HG03103 (cell line): ENCODE measurements at regions not wholly inside any gene's neighbourhood (a gene's known extent, or its start where the extent isn't known, plus 50 kb on each side); places are given as distances from the start of the nearest gene placed in this dataset.
"Not testable (repeated sequence)": the region's sequence is repeated elsewhere in the genome, so short reads cannot be mapped to it uniquely, and the experiment has no call there.

Experiments
- ATAC-seq: cut with Tn5 transposase; IDR thresholded peaks from one replicate; pipeline ENCODE4 v1.9.1; 2021; ENCODE audit warnings: low read depth; ENCODE audit not compliant: unreplicated experiment

GRCh38 chr3:163745204-163745603 is 1333.1 kb downstream of the SI start:
- ATAC-seq: no peak

- no peak for ATAC-seq
Measured at GRCh38 chr3:163735394-163735793, 1342.9 kb downstream of the SI start.

DNA sequence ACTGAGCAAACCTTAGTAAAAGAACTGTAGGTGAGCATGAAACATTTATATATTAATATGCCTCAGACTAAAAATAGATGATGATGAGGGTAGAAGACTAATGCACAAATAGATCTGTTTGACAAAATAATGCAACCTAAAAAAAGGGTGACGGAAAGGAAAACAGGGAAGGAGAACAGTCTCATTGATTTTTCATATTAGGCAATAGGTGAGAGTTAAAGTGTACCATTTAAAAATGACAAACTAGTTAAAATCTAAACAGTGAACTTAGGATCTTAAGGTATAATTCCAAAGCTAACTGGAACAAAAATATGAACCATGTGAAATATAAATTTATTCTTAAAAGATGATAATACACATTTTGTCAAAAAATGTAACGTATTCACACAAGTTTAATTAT is 1347.6 kb downstream of the SI start:
- no peak for ATAC-seq

DNA sequence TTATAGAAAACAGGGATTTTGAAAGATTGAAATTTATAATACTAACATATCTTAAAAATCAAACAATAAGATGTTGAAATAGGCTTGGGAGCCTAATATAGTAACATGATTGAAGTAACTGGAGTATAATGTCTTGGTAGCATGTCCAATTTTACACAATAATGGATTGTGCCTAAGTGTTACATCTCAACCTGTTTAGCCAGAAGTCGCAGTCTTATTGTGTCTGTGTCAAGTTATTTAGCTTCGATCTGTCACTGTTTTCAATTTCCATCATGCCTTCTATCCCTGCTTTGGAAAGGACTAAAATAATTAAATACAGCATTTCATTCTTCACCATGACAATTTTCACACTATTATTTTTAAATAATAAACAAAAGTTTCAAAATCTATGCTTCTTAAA is 1352.2 kb downstream of the SI start:
- ATAC-seq: no peak

- ATAC-seq: no peak
Measured at GRCh38 chr3:163722405-163722804, 1355.9 kb downstream of the SI start.

- ATAC-seq: no peak
Measured at GRCh38 chr3:163721596-163721995, 1356.7 kb downstream of the SI start.

DNA sequence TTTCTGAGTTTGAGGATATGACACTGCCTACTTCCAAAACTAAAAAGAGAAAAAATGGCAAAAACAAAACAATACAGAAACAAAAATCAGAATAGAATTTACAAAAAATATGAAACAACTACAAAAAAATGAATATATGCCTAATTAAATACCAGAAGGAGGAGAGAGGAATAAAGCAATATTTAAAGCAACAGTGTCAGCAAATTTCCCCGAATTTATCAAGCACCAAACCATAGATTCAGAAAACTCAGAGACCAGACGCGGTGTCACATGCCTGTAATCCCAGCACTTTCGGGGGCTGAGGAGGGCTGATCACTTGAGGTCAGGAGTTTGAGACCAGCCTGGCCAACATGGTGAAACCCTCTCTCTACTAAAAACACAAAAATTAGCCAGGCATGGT is 1360.9 kb downstream of the SI start:
- no peak for ATAC-seq

DNA sequence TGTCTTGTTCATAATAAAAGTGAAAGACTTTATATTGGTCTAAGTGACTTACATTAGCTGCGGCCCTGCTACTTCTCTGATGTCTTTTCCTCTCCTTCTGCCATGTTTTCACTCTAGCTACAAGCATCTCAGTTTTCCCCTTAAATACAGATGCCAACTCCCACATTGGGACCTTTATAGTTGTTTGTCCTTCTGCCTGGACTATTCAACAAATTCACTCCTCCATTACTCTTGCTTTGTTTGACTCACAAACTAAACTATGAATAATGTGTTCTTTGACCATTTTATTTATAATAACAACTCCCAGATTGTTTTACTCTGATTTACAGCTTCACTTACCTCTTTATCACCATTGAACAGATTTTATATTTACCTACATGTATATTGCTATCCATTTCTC is 1369.9 kb downstream of the SI start:
- ATAC-seq: no peak

GRCh38 chr3:163707659-163708058 is 1370.6 kb downstream of the SI start:
- ATAC-seq: no peak

GRCh38 chr3:163698221-163698620 is 1380.1 kb downstream of the SI start:
- ATAC-seq: not testable (repeated sequence)

DNA sequence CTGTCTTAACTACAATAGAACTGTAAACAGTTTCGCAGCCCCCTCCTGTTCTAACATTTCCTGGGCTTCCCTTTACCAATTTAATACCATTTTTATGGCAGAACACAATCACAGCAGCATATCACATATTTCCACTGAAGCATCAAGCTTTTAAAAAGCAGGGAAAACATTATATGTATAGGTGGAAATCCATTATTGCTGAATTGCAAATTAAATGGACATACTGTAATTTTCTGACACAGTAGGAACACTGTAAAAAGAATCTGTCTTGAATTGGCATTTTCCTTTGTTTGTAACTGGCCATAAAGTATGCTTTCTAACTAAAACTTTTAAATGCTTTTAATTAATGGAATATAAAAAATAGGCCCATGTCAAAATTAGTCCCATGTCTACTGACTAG is 1385.8 kb downstream of the SI start:
- no peak for ATAC-seq

GRCh38 chr3:163684651-163685050 is 1393.6 kb downstream of the SI start:
- ATAC-seq: no peak

GRCh38 chr3:163672954-163673353 is 1405.3 kb downstream of the SI start:
- no peak for ATAC-seq

DNA sequence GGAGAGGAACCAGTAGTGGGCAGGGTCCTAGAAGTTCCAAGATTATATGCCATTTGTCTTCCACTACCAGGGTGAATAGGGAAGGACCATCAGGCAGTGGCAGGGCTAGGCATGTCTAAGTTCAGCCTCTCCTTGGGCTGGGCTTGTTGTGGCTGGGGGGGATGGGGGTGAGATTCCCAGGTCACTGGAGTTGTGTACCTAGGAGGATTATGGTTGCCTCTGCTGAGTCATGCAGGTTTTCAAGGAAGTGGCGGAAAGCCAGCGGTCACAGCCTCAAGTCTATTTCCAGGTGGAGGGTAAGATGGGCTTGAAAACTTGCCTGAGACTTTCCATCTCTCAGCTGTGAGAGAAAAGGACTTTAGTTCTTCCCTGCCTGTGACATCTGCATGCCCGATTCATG is 1407.1 kb downstream of the SI start:
- no peak for ATAC-seq

DNA sequence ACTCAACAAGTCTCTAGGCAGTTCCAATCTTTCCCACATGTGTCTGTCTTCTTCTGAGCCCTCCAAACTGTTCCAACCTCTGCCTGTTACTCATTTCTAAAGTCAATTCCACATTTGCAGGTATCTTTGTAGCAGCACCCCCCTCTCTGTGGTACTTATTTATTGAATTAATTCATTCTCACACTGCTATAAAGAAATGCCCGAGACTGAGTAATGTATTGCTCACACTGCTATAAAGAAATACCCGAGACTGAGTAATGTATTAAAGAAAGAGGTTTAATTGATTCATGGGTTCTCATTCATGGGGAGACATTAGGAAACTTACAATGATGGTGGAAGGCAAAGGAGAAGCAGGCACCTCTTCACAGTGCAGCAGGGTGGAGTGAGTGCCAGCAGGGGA is 1413.8 kb downstream of the SI start:
- ATAC-seq: no peak

DNA sequence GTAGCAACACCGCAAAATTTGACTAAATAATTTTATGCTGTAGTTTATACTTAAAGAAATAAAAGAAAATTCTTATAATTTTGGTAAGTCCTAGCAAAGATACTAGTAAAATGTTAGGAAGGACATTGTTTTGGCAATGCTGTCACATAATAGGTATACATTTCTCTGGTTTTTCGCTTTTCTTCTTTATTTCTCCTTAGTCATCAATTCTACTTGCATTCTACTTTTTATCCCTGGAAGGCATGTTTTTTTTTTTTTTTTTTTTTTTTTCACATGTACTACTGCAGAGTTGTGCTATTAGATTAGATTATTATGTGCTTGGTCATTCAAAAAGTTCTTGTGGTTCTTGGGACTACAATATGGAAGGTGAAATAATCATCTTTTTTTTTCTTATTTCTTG is 1421.2 kb downstream of the SI start:
- no peak for ATAC-seq

- no peak for ATAC-seq
Measured at GRCh38 chr3:163655021-163655420, 1423.3 kb downstream of the SI start.

- ATAC-seq: no peak
Measured at GRCh38 chr3:163644172-163644571, 1434.1 kb downstream of the SI start.

- no peak for ATAC-seq
Measured at GRCh38 chr3:163632722-163633121, 1445.6 kb downstream of the SI start.

- ATAC-seq: no peak
Measured at GRCh38 chr3:163626753-163627152, 1451.5 kb downstream of the SI start.

DNA sequence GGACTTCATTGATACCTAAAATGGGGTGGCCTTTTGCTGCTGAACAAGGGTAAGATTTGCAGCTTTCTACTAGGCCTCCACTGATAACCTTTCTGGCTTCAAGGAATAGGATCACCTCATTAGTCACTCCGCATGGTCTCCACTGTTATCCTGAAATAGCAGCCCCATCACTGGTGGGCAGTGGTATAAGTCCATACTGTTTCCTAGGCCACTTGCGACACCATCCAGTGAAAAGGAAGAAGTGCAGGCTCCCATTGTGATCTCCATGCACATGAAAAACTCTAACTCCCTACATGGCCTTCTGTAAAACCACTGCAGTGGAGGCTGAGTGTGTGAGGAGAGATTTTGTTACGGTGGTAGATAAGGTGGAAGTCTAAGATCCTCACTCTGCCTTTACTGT is 1455.9 kb downstream of the SI start:
- no peak for ATAC-seq

GRCh38 chr3:163614886-163615285 is 1463.4 kb downstream of the SI start:
- no peak for ATAC-seq

GRCh38 chr3:163605915-163606314 is 1472.4 kb downstream of the SI start:
- no peak for ATAC-seq

- no peak for ATAC-seq
Measured at GRCh38 chr3:163601426-163601825, 1476.9 kb downstream of the SI start.
